Neuronal stem cell (in vitro differentiated cells): ENCODE measurements at regions not wholly inside any gene's neighbourhood (a gene's known extent, or its start where the extent isn't known, plus 50 kb on each side); places are given as distances from the start of the nearest gene placed in this dataset.

Source experiments
- DNase-seq: peaks from one replicate; pipeline ENCODE4 v3.0.0-alpha.2; 2013; ENCODE audit warnings: low spot score
- H2AFZ ChIP-seq: one replicate; pipeline ENCODE4 v1.6.1; 2013; ENCODE audit warnings: mild to moderate bottlenecking, low read length, inconsistent platforms
- H2AK5ac ChIP-seq: 2 replicates; pipeline ENCODE4 v1.6.1; 2013; ENCODE audit warnings: low read depth, mild to moderate bottlenecking, inconsistent platforms, low read length, moderate library complexity, mixed read lengths
- H2BK120ac ChIP-seq: 2 replicates; pipeline ENCODE4 v1.6.1; 2013; ENCODE audit warnings: low read depth, mild to moderate bottlenecking, inconsistent platforms, low read length, moderate library complexity, mixed read lengths
- H2BK12ac ChIP-seq: one replicate; pipeline ENCODE4 v1.6.1; 2013; ENCODE audit warnings: low read length, inconsistent platforms
- H2BK15ac ChIP-seq: 2 replicates; pipeline ENCODE4 v1.6.1; 2013; ENCODE audit warnings: mild to moderate bottlenecking, low read length, inconsistent platforms, mixed read lengths
- H2BK5ac ChIP-seq: one replicate; pipeline ENCODE4 v1.6.1; 2013; ENCODE audit warnings: inconsistent platforms, mild to moderate bottlenecking, low read length, moderate library complexity
- H3K14ac ChIP-seq: one replicate; pipeline ENCODE4 v1.6.1; 2013; ENCODE audit warnings: low read length, inconsistent platforms
- H3K18ac ChIP-seq: 2 replicates; pipeline ENCODE4 v1.6.1; 2013; ENCODE audit warnings: low read length, inconsistent platforms
- H3K23ac ChIP-seq: 2 replicates; pipeline ENCODE4 v1.6.1; 2013; ENCODE audit warnings: low read depth, mild to moderate bottlenecking, mixed read lengths, low read length, inconsistent platforms; ENCODE audit not compliant: poor library complexity
- H3K27ac ChIP-seq: replicated peaks from 3 replicates; pipeline ENCODE4 v1.5.1; 2013; ENCODE audit warnings: low read length, inconsistent platforms
- H3K27me3 ChIP-seq, 3 experiments: 2 replicates each; pipeline ENCODE4 v1.6.1; 2013; ENCODE audit warnings: low read length in 3 of 3, mild to moderate bottlenecking in 2 of 3, inconsistent platforms in 1 of 3, low read depth in 1 of 3, mixed read lengths in 1 of 3, moderate library complexity in 1 of 3; ENCODE audit not compliant: control insufficient read depth in 3 of 3, insufficient read depth in 3 of 3
- H3K36me3 ChIP-seq, 2 donors: replicated peaks in 1 of 2; 2 replicates each; pipeline ENCODE4 v1.6.1; 2013; ENCODE audit warnings: low read length in 2 of 2; ENCODE audit not compliant: control insufficient read depth in 2 of 2, insufficient read depth in 2 of 2
- H3K4ac ChIP-seq: 2 replicates; pipeline ENCODE4 v1.6.1; 2013; ENCODE audit warnings: inconsistent platforms, mild to moderate bottlenecking, low read length, moderate library complexity
- H3K4me1 ChIP-seq, 2 donors: 1 replicate in 1 of 2; 2 replicates in 1 of 2; pipeline ENCODE4 v1.6.1; 2013; ENCODE audit warnings: low read length in 2 of 2, low read depth in 1 of 2; ENCODE audit not compliant: control insufficient read depth in 2 of 2, insufficient read depth in 1 of 2
- H3K4me2 ChIP-seq: one replicate; pipeline ENCODE4 v1.6.1; 2013; ENCODE audit warnings: mild to moderate bottlenecking, low read length, inconsistent platforms; ENCODE audit not compliant: insufficient read depth, poor library complexity, severe bottlenecking
- H3K4me3 ChIP-seq, 2 donors: 2 replicates each; pipeline ENCODE4 v1.5.1; 2013; ENCODE audit warnings: low read length in 2 of 2, mild to moderate bottlenecking in 2 of 2, inconsistent platforms in 1 of 2, moderate library complexity in 1 of 2
- H3K79me1 ChIP-seq: one replicate; pipeline ENCODE4 v1.6.1; 2013; ENCODE audit warnings: low read depth, mild to moderate bottlenecking, inconsistent platforms, low read length, moderate library complexity
- H3K9ac ChIP-seq: one replicate; pipeline ENCODE4 v1.6.1; 2013; ENCODE audit warnings: mild to moderate bottlenecking, low read depth, low read length, inconsistent platforms; ENCODE audit not compliant: poor library complexity
- H3K9me3 ChIP-seq, 2 donors: replicated peaks in 1 of 2; 2 replicates each; pipeline versions ENCODE3 to v1.6.1; 2013; ENCODE audit warnings: low read length in 2 of 2, mild to moderate bottlenecking in 2 of 2, inconsistent platforms in 1 of 2, low read depth in 1 of 2, mixed read lengths in 1 of 2, moderate library complexity in 1 of 2; ENCODE audit not compliant: control insufficient read depth in 2 of 2, insufficient read depth in 1 of 2
- H4K8ac ChIP-seq: one replicate; pipeline ENCODE4 v1.6.1; 2013; ENCODE audit warnings: low read depth, mild to moderate bottlenecking, inconsistent platforms, low read length, moderate library complexity
- H4K91ac ChIP-seq: one replicate; pipeline ENCODE4 v1.6.1; 2013; ENCODE audit warnings: low read length, low read depth, mild to moderate bottlenecking, inconsistent platforms; ENCODE audit not compliant: poor library complexity
- WGBS, 2 donors: extraction: QIAGEN DNeasy Blood & Tissue Kit; methylation state at CpG; one replicate each; pipeline ENCODE4 v1.1.7; 2013; ENCODE audit warnings: missing lambda C conversion rate in 2 of 2, mixed read lengths in 1 of 2; ENCODE audit not compliant: insufficient read length in 2 of 2, insufficient replicate concordance in 1 of 2; ENCODE audit errors: extremely low coverage in 2 of 2; 5-methylcytosine and 5-hydroxymethylcytosine counted together

DNA sequence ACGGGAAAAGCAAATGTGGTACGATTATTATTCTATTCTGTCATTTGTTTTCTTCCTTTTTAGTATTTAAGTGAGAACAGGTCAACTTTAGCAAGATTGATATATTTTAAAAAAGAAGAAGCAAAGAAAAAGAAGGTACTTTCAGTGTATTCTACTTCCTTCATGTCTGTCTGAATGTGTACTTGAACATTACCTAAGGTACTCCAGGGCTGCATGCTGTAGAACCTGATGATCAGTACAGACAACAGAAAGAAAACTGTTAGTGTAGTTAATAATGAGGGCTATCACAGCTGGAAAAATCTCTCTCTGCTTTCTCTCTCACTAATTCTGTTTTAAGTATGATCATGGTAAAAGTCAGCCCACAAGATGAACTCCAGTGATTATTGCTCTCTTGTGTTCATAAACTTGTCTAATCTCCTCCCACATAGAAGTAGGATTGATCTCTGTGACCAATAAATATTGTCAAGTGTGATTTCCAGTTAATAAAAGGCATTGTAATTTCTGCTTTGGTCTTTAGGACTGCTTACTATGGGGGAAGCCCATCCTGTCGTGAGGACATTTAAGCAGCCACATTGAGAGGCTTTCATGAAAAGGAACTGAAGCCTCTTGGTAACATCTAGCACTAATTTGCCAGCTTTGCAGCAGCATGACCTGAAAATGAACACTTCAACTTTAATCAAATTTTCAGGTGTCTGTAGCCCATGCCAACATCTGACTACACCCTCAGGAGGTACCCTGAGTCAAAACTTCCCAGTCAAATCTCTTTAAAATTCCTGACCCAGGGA lies 864.0 kb upstream of the ACO1 start:
- Histone ChIP-seq H2AFZ (no peak overlapping the region), H3K4me3 (no peak overlapping the region), H4K91ac (no peak overlapping the region), H3K9ac (no peak overlapping the region), H3K14ac (no peak overlapping the region), H3K4me2 (no peak overlapping the region), H3K18ac (no peak overlapping the region), H3K79me1 (no peaks in the 10 kb centered on the region), H2BK15ac (no peak overlapping the region), H4K8ac (no peak overlapping the region), H2BK12ac (no peak overlapping the region), H3K9me3 (no peaks in the 10 kb centered on the region), H3K4me1 (no peaks in the 10 kb centered on the region), H3K36me3 (no peaks in the 10 kb centered on the region), H3K4ac (no peak overlapping the region), H2BK5ac (no peak overlapping the region), H3K27ac (no peak overlapping the region), H3K27me3 (no peaks in the 10 kb centered on the region), H3K23ac (no peak overlapping the region), H2BK120ac (no peak overlapping the region), H2AK5ac (no peak overlapping the region)
- no peak for DNase-seq
- WGBS, 2 donors: no CpG with 5 or more reads among the region's 3 CpGs

DNA sequence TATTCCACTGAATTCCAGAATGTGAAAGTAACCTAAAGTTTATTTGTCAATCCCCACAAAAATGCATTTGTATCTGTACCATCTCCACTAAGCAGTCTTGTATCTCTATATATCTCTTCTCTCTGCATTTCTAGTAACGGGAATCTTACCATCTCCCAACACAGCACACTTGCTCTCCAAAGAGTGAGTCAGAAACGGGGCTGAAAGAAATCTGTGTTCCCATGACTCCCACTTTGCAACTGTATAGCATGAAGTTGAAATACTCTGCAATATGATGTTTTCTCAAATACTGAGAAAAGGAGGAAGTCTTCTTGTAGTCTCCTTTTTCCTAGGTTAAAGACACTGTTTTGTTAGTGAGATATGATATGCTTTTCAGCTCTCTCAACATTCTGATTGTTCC lies 848.8 kb upstream of the ACO1 start:
- no peaks in the 10 kb centered on the region for H3K9me3 ChIP-seq
- H2AFZ ChIP-seq: no peak overlapping the region
- WGBS, 2 donors: no CpG with 5 or more reads among the region's 2 CpGs
- no peak overlapping the region for H3K27ac ChIP-seq
- no peak for DNase-seq
- no peak overlapping the region for H2BK120ac ChIP-seq
- H3K4me1 ChIP-seq: no peaks in the 10 kb centered on the region
- H3K4me2 ChIP-seq: no peak overlapping the region
- no peaks in the 10 kb centered on the region for H3K79me1 ChIP-seq
- H3K14ac ChIP-seq: no peak overlapping the region
- no peaks in the 10 kb centered on the region for H3K27me3 ChIP-seq
- no peak overlapping the region for H2BK5ac ChIP-seq
- H3K18ac ChIP-seq: no peak overlapping the region
- no peak overlapping the region for H3K4me3 ChIP-seq
- H3K36me3 ChIP-seq: no peaks in the 10 kb centered on the region
- H3K4ac ChIP-seq: no peak overlapping the region
- H2BK12ac ChIP-seq: no peak overlapping the region
- no peak overlapping the region for H3K9ac ChIP-seq
- H4K8ac ChIP-seq: no peak overlapping the region
- H4K91ac ChIP-seq: no peak overlapping the region
- no peak overlapping the region for H2BK15ac ChIP-seq
- no peak overlapping the region for H2AK5ac ChIP-seq
- no peak overlapping the region for H3K23ac ChIP-seq

DNA sequence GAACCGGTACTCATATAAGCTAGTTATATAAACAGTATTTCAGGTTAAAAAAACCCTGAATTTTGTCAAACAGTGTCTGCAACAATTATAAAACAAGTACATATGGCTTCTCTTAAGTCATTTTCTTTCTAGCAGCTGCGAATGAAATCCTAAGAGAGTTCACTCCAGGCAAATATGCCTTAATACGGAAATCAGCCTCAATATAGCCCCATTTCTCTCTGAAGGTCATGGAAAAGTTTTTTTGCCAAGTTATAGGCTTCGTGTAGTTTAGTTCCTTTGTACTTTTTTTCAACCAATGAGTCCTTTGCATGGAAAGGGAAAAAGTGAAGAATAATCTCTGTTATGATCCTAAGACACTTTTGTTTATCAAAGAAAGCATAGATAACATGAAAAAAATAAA lies 848.0 kb upstream of the ACO1 start:
- H3K27me3 ChIP-seq: no peaks in the 10 kb centered on the region
- no peak overlapping the region for H2BK5ac ChIP-seq
- no peaks in the 10 kb centered on the region for H3K36me3 ChIP-seq
- no peak overlapping the region for H3K18ac ChIP-seq
- H2BK12ac ChIP-seq: no peak overlapping the region
- no CpG with 5 or more reads among the region's 4 CpGs for WGBS, 2 donors
- H4K8ac ChIP-seq: no peak overlapping the region
- no peaks in the 10 kb centered on the region for H3K4me1 ChIP-seq
- H2AK5ac ChIP-seq: no peak overlapping the region
- H3K79me1 ChIP-seq: no peaks in the 10 kb centered on the region
- H3K23ac ChIP-seq: no peak overlapping the region
- H2BK120ac ChIP-seq: no peak overlapping the region
- no peak overlapping the region for H3K9ac ChIP-seq
- no peak overlapping the region for H2AFZ ChIP-seq
- no peak overlapping the region for H4K91ac ChIP-seq
- H2BK15ac ChIP-seq: no peak overlapping the region
- H3K4me2 ChIP-seq: no peak overlapping the region
- no peak overlapping the region for H3K14ac ChIP-seq
- DNase-seq: no peak
- no peaks in the 10 kb centered on the region for H3K9me3 ChIP-seq
- H3K27ac ChIP-seq: no peak overlapping the region
- no peak overlapping the region for H3K4ac ChIP-seq
- no peak overlapping the region for H3K4me3 ChIP-seq

DNA sequence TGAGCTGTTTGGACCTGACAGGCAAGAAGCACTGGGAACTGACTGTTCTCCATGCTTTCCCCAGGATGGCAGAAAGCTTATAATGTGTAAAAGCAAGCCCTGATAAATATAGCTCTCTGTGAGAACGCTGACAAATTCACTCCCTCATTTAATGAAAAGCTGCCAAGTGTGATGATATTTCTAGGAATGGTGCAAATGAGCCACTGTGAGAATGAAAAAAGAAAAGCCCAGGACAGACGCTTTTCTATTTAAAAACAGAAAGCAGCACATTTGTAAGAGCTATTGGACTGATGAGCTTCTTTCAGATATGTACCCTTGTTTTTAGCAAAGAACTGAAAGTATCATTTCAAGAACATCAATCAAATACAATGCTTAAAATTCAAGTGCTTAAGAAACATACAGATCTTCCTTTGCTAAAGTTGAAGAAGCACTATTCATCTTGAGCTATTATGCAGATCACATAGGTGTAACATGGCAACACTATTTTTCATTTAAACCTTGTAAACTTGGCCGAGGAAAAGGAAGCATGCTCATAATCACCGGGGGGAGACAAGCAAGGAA lies 842.6 kb upstream of the ACO1 start:
- Histone ChIP-seq H3K4ac (no peak overlapping the region), H3K27me3 (no peaks in the 10 kb centered on the region), H3K9ac (no peak overlapping the region), H3K4me3 (no peak overlapping the region), H2AK5ac (no peak overlapping the region), H2BK12ac (no peak overlapping the region), H3K79me1 (no peaks in the 10 kb centered on the region), H3K4me2 (no peak overlapping the region), H3K4me1 (no peaks in the 10 kb centered on the region), H3K18ac (no peak overlapping the region), H4K91ac (no peak overlapping the region), H3K14ac (no peak overlapping the region), H3K23ac (no peak overlapping the region), H2AFZ (peak overlapping the region; percentile 5), H2BK15ac (no peak overlapping the region), H3K9me3 (no peaks in the 10 kb centered on the region), H2BK5ac (no peak overlapping the region), H2BK120ac (no peak overlapping the region), H4K8ac (no peak overlapping the region), H3K27ac (no peak overlapping the region), H3K36me3 (no peaks in the 10 kb centered on the region)
- no CpG with 5 or more reads among the region's 4 CpGs for WGBS, 2 donors
- DNase-seq: no peak
